ENCODE measurements at regions not wholly inside any gene's neighbourhood (a gene's known extent, or its start where the extent isn't known, plus 50 kb on each side); places are given as distances from the start of the nearest gene placed in this dataset.

DNA sequence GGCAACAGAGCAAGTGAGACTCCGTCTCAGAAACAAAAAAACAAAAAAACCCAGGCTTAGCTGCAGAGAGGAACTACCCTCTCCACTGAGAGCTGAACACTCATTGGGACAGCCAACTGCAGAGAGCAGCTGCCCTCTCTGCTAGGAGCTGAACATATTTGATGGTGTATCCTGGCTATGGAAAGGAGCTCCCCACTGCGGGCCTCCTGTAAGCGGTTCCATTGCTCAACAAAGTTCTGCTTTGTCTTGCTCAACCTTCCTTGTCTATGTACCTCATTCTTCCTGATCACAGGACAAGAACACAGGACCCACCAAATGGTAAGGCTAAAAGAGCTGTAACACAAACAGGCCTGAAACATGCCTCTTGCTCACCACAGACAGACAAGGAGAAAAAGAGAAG lies 246.3 kb upstream of the LRRTM4 start:
- TF ChIP-seq, protein P1, sequence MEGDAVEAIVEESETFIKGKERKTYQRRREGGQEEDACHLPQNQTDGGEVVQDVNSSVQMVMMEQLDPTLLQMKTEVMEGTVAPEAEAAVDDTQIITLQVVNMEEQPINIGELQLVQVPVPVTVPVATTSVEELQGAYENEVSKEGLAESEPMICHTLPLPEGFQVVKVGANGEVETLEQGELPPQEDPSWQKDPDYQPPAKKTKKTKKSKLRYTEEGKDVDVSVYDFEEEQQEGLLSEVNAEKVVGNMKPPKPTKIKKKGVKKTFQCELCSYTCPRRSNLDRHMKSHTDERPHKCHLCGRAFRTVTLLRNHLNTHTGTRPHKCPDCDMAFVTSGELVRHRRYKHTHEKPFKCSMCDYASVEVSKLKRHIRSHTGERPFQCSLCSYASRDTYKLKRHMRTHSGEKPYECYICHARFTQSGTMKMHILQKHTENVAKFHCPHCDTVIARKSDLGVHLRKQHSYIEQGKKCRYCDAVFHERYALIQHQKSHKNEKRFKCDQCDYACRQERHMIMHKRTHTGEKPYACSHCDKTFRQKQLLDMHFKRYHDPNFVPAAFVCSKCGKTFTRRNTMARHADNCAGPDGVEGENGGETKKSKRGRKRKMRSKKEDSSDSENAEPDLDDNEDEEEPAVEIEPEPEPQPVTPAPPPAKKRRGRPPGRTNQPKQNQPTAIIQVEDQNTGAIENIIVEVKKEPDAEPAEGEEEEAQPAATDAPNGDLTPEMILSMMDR (IDR thresholded peaks at IDR 0.05): no peak
- TF ChIP-seq POLR2AphosphoS5 (IDR thresholded peaks at IDR 0.05) (no peak), POLR2A (IDR thresholded peaks at IDR 0.05) (no peak)

All from transverse colon (tissue), 4 donors.